H1 (cell line): ENCODE measurements at regions not wholly inside any gene's neighbourhood (a gene's known extent, or its start where the extent isn't known, plus 50 kb on each side); places are given as distances from the start of the nearest gene placed in this dataset.

Experiments used
- CTCF ChIA-PET: fragments of 300-600 bp; sonication (Branson Sonifier 250); formaldehyde crosslinking; loops from one replicate; lab custom pipeline; 2021; ENCODE audit not compliant: partially characterized antibody; lab: Charles Lee
- POLR2A ChIA-PET: fragments of 300-600 bp; sonication (Branson Sonifier 250); formaldehyde crosslinking; loops from one replicate; lab custom pipeline; 2021; ENCODE audit warnings: inconsistent platforms; ENCODE audit not compliant: partially characterized antibody; lab: Charles Lee
- DNase-seq, 2 experiments: peaks; one replicate each; pipeline versions ENCODE4 v3.0.0 to v3.0.0-alpha.2; 2010 to 2022; ENCODE audit warnings: low spot score in 2 of 2, low read depth in 1 of 2, mixed read lengths in 1 of 2
- FAIRE-seq: peaks from 2 replicates; lab custom pipeline; 2011; peaks lifted over from hg19 to GRCh38; lab: Jason Lieb, UNC
- H2AFZ ChIP-seq: 2 replicates; pipeline ENCODE4 v1.8.1; 2012; ENCODE audit warnings: low read length, inconsistent platforms
- H2AK5ac ChIP-seq: 2 replicates; pipeline ENCODE4 v1.6.1; 2013; ENCODE audit warnings: low read depth, low read length
- H2BK120ac ChIP-seq: replicated peaks from 2 replicates; pipeline ENCODE3; 2013; ENCODE audit warnings: low read depth, low read length, inconsistent platforms
- H2BK12ac ChIP-seq: 2 replicates; pipeline ENCODE4 v1.6.1; 2013; ENCODE audit warnings: low read depth, low read length
- H2BK15ac ChIP-seq: 2 replicates; pipeline ENCODE4 v1.6.1; 2013; ENCODE audit warnings: low read length
- H2BK20ac ChIP-seq: 2 replicates; pipeline ENCODE4 v1.6.1; 2013; ENCODE audit warnings: low read length
- H2BK5ac ChIP-seq: 2 replicates; pipeline ENCODE4 v1.6.1; 2013; ENCODE audit warnings: low read depth, low read length
- H3K14ac ChIP-seq: 2 replicates; pipeline ENCODE4 v1.6.1; 2013; ENCODE audit warnings: inconsistent platforms; ENCODE audit not compliant: insufficient read length
- H3K18ac ChIP-seq: 2 replicates; pipeline ENCODE4 v1.6.1; 2013; ENCODE audit warnings: low read length; ENCODE audit errors: extremely low read depth
- H3K23ac ChIP-seq: 2 replicates; pipeline ENCODE4 v1.6.1; 2013; ENCODE audit warnings: inconsistent platforms; ENCODE audit not compliant: insufficient read length
- H3K23me2 ChIP-seq: 2 replicates; pipeline ENCODE4 v1.6.1; 2013; ENCODE audit warnings: low read depth, low read length
- H3K27ac ChIP-seq: 2 replicates; pipeline ENCODE4 v1.6.1; 2011; ENCODE audit warnings: low read depth, low read length, inconsistent platforms
- H3K27me3 ChIP-seq, 4 experiments: replicated peaks in 1 of 4; 1 replicate in 1 of 4; 2 replicates in 3 of 4; pipeline versions ENCODE4 v1.6.1 to v1.8.1; 2011 to 2013; ENCODE audit warnings: low read length in 3 of 4, mild to moderate bottlenecking in 3 of 4, inconsistent platforms in 2 of 4, mixed read lengths in 2 of 4, moderate library complexity in 1 of 4; ENCODE audit not compliant: control insufficient read depth in 3 of 4, insufficient read depth in 3 of 4; ENCODE audit errors: extremely low read depth in 1 of 4
- H3K36me3 ChIP-seq, 4 experiments: 2 replicates each; pipeline versions ENCODE4 v1.6.1 to v1.8.1; 2011 to 2013; ENCODE audit warnings: mild to moderate bottlenecking in 4 of 4, low read length in 3 of 4, moderate library complexity in 2 of 4, control low read depth in 1 of 4, inconsistent platforms in 1 of 4; ENCODE audit not compliant: insufficient read depth in 4 of 4, control insufficient read depth in 2 of 4
- H3K4ac ChIP-seq: replicated peaks from 2 replicates; pipeline ENCODE3; 2013; ENCODE audit warnings: low read length, low read depth, mixed read lengths, inconsistent platforms; ENCODE audit not compliant: insufficient read length
- H3K4me1 ChIP-seq, 4 experiments: replicated peaks in 1 of 4; 1 replicate in 1 of 4; 2 replicates in 3 of 4; pipeline versions ENCODE4 v1.6.1 to v1.8.1; 2011 to 2013; ENCODE audit warnings: low read length in 3 of 4, inconsistent platforms in 2 of 4, mixed read lengths in 1 of 4; ENCODE audit not compliant: insufficient read depth in 4 of 4, control insufficient read depth in 3 of 4
- H3K4me2 ChIP-seq, 2 experiments: 2 replicates each; pipeline versions ENCODE4 v1.6.1 to v1.8.1; 2011 to 2013; ENCODE audit warnings: low read depth in 2 of 2, low read length in 2 of 2, control low read depth in 1 of 2, inconsistent platforms in 1 of 2, mild to moderate bottlenecking in 1 of 2; ENCODE audit not compliant: insufficient read depth in 1 of 2
- H3K4me3 ChIP-seq, 4 experiments: fragments of 200-600, 300-600 bp in 1 of 4; sonication (generic), shearing (Covaris generic), sonication (Bioruptor Twin) in 1 of 4; 2 replicates each; pipeline versions ENCODE4 v1.5.1 to v1.8.1; 2011 to 2016; ENCODE audit warnings: low read length in 4 of 4, low read depth in 3 of 4, control low read depth in 2 of 4, inconsistent platforms in 2 of 4, mild to moderate bottlenecking in 2 of 4, mixed read lengths in 1 of 4, moderate library complexity in 1 of 4; ENCODE audit not compliant: insufficient read depth in 2 of 4; ENCODE audit errors: extremely low read depth in 1 of 4
- H3K56ac ChIP-seq: replicated peaks from 2 replicates; pipeline ENCODE3; 2013; ENCODE audit warnings: low read depth, mild to moderate bottlenecking, mixed read lengths, low read length, inconsistent platforms; ENCODE audit not compliant: insufficient read length
- H3K79me1 ChIP-seq: 2 replicates; pipeline ENCODE4 v1.6.1; 2013; ENCODE audit warnings: low read depth, low read length, control low read depth
- H3K79me2 ChIP-seq, 2 experiments: 2 replicates each; pipeline versions ENCODE4 v1.6.1 to v1.8.1; 2012 to 2013; ENCODE audit warnings: low read length in 2 of 2, mild to moderate bottlenecking in 2 of 2, inconsistent platforms in 1 of 2; ENCODE audit not compliant: insufficient read depth in 2 of 2, control insufficient read depth in 1 of 2
- H3K9ac ChIP-seq, 4 experiments: replicated peaks in 1 of 4; 1 replicate in 1 of 4; 2 replicates in 3 of 4; pipeline versions ENCODE4 v1.6.1 to v1.8.1; 2011 to 2013; ENCODE audit warnings: low read depth in 3 of 4, low read length in 3 of 4, control low read depth in 2 of 4, mild to moderate bottlenecking in 2 of 4, moderate library complexity in 2 of 4, inconsistent platforms in 1 of 4; ENCODE audit errors: extremely low read depth in 1 of 4
- H3K9me3 ChIP-seq, 2 experiments: 2 replicates each; pipeline versions ENCODE4 v1.6.1 to v1.8.1; 2012 to 2013; ENCODE audit warnings: mild to moderate bottlenecking in 2 of 2, moderate library complexity in 2 of 2, control low read depth in 1 of 2, inconsistent platforms in 1 of 2, low read depth in 1 of 2, low read length in 1 of 2, mixed read lengths in 1 of 2; ENCODE audit not compliant: insufficient read depth in 2 of 2
- H4K20me1 ChIP-seq, 2 experiments: replicated peaks in 1 of 2; 2 replicates each; pipeline versions ENCODE3 to v1.8.1; 2011 to 2013; ENCODE audit warnings: inconsistent platforms in 2 of 2, low read length in 2 of 2, mild to moderate bottlenecking in 1 of 2; ENCODE audit not compliant: insufficient read depth in 2 of 2, control insufficient read depth in 1 of 2
- H4K5ac ChIP-seq: 2 replicates; pipeline ENCODE4 v1.6.1; 2013; ENCODE audit warnings: low read length, low read depth, mixed read lengths, inconsistent platforms; ENCODE audit not compliant: insufficient read length
- H4K8ac ChIP-seq: 2 replicates; pipeline ENCODE4 v1.8.0; 2013; ENCODE audit warnings: mild to moderate bottlenecking, moderate library complexity, low read length, inconsistent platforms; ENCODE audit not compliant: insufficient read depth; ENCODE audit errors: extremely low read depth
- H4K91ac ChIP-seq: replicated peaks from 2 replicates; pipeline ENCODE3; 2013; ENCODE audit warnings: low read length, mixed read lengths, inconsistent platforms; ENCODE audit not compliant: insufficient read length
- BRCA1 ChIP-seq: IDR thresholded peaks from 2 replicates; pipeline ENCODE4 v1.6.1; 2012; ENCODE audit warnings: low read depth, low read length, improper control_type of control experiment
- CHD1 ChIP-seq: IDR thresholded peaks from 2 replicates; pipeline ENCODE4 v1.6.1; 2012; ENCODE audit warnings: low read depth, low read length, improper control_type of control experiment
- CTBP2 ChIP-seq: IDR thresholded peaks from 2 replicates; pipeline ENCODE4 v1.7.0; 2011; ENCODE audit warnings: borderline replicate concordance, mild to moderate bottlenecking, moderate library complexity, mixed read lengths, low read length; ENCODE audit not compliant: insufficient read depth, insufficient read length
- EP300 ChIP-seq, 2 experiments: IDR thresholded peaks; 1 replicate in 1 of 2; 2 replicates in 1 of 2; pipeline ENCODE4 v1.6.1; 2011 to 2012; ENCODE audit warnings: low read depth in 2 of 2, low read length in 2 of 2, mild to moderate bottlenecking in 2 of 2, borderline replicate concordance in 1 of 2, inconsistent platforms in 1 of 2, moderate library complexity in 1 of 2
- HDAC6 ChIP-seq: IDR thresholded peaks from one replicate; pipeline ENCODE4 v1.7.1; 2012; ENCODE audit warnings: low read depth, mild to moderate bottlenecking, inconsistent platforms, low read length, moderate library complexity
- KDM4A ChIP-seq: IDR thresholded peaks from one replicate; pipeline ENCODE4 v1.7.1; 2012; ENCODE audit warnings: low read depth, mild to moderate bottlenecking, moderate library complexity, low read length, inconsistent platforms; ENCODE audit not compliant: severe bottlenecking
- MAX ChIP-seq: IDR thresholded peaks from 2 replicates; pipeline ENCODE4 v1.6.1; 2012; ENCODE audit warnings: inconsistent platforms
- POU5F1 ChIP-seq: IDR thresholded peaks from 2 replicates; pipeline ENCODE4 v1.6.1; 2011; ENCODE audit warnings: low read depth, mild to moderate bottlenecking, low read length, moderate library complexity
- SUZ12 ChIP-seq: fragments of 200-600 bp; sonication (generic); IDR thresholded peaks from 2 replicates; pipeline ENCODE4 v1.6.1; 2012; ENCODE audit warnings: mild to moderate bottlenecking, inconsistent platforms, low read length, moderate library complexity, mixed read lengths
- TAF7 ChIP-seq: optimal IDR thresholded peaks from 2 replicates; pipeline ENCODE3; 2011; ENCODE audit warnings: low read depth, mild to moderate bottlenecking, inconsistent platforms, low read length, moderate library complexity, borderline replicate concordance
- TBP ChIP-seq: IDR thresholded peaks from 2 replicates; pipeline ENCODE4 v1.6.1; 2011; ENCODE audit warnings: low read depth, low read length, improper control_type of control experiment

- no peak for TF ChIP-seq HDAC6
Measured at GRCh38 chr6:9986273-9986672, 428.6 kb downstream of the TFAP2A start (continued).

- FAIRE-seq (no peak), DNase-seq (no peak)
- TF ChIP-seq CHD1 (no peak), BRCA1 (no peak), MAX (no peak), EP300 (IDR thresholded peaks at IDR 0.05; ENCODE audit: borderline replicate concordance in 1 of 2, low read depth in 2 of 2, low read length in 2 of 2) (no peak), CTBP2 (no peak), KDM4A (no peak), TBP (no peak), SUZ12 (no peak), POU5F1 (no peak), TAF7 (no peak)
- Histone ChIP-seq H4K91ac (no peak overlapping the region), H4K20me1 (no peaks in the 10 kb centered on the region), H3K4ac (no peak overlapping the region), H3K79me2 (no peaks in the 10 kb centered on the region), H3K4me1 (no peaks in the 10 kb centered on the region), H3K79me1 (no peaks in the 10 kb centered on the region), H3K23me2 (no peaks in the 10 kb centered on the region; the same call in 1 of the 2 replicates), H2BK12ac (no peak overlapping the region), H2AK5ac (no peak overlapping the region), H2BK20ac (no peak overlapping the region), H3K27ac (no peak overlapping the region), H3K4me2 (no peak overlapping the region), H3K23ac (no peak overlapping the region), H3K27me3 (no peaks in the 10 kb centered on the region), H3K56ac (no peak overlapping the region), H3K36me3 (no peaks in the 10 kb centered on the region), H2BK15ac (no peak overlapping the region), H3K14ac (no peak overlapping the region), H4K8ac (no peak overlapping the region), H3K18ac (no peak overlapping the region), H4K5ac (no peak overlapping the region), H2BK5ac (no peak overlapping the region), H3K9me3 (no peaks in the 10 kb centered on the region; a peak in 2 of 4 replicates), H2BK120ac (no peak overlapping the region), H3K4me3 (no peak overlapping the region), H2AFZ (no peak overlapping the region), H3K9ac (no peak overlapping the region)
- ChIA-PET CTCF (interaction anchor here (1.0 kb wide), 1 partner anchor 45 kb away, joined by 3 read pairs; no protein-coding TSS in a partner anchor), POLR2A (no interaction called here)
Measured at GRCh38 chr6:9985481-9985880, 429.4 kb downstream of the TFAP2A start.
